ENCODE measurements at regions not wholly inside any gene's neighbourhood (a gene's known extent, or its start where the extent isn't known, plus 50 kb on each side); places are given as distances from the start of the nearest gene placed in this dataset.

DNA sequence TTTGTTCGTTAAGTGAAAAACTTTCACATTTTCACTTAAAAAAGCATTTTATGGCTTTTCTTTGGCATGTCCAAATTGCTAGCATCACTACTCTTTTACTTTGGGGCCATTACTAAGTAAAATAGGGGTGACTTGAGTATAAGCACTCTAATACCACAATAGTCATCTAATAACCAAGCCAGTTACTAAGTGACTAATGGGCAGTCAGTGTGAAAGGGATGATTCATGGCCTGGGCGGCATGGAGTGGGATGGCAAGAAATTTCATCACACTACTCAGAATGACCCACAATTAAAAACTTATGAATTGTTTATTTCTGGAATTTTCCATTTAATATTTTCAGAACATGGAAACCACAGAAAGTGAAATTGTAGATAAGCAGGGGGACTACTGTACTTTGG, 60.9 kb downstream of the BMP15 start:
- Histone ChIP-seq H3K9ac (replicated peaks in 1 of 4; ENCODE audit: extremely low read depth in 1 of 4, low read depth in 3 of 4, low read length in 3 of 4) (no peak overlapping the region), H2AFZ (ENCODE audit: low read length) (no peak overlapping the region), H3K27me3 (replicated peaks in 1 of 4; ENCODE audit: control insufficient read depth in 3 of 4, extremely low read depth in 1 of 4, insufficient read depth in 3 of 4, low read length in 3 of 4) (no peaks in the 10 kb centered on the region), H3K4me1 (replicated peaks in 1 of 4; ENCODE audit: control insufficient read depth in 3 of 4, insufficient read depth in 4 of 4, low read length in 3 of 4) (no peaks in the 10 kb centered on the region), H2BK20ac (ENCODE audit: low read length) (no peak overlapping the region), H3K4me2 (ENCODE audit: insufficient read depth in 1 of 2, low read depth in 2 of 2, low read length in 2 of 2) (no peak overlapping the region), H3K79me1 (ENCODE audit: low read depth, low read length) (no peaks in the 10 kb centered on the region), H2AK5ac (ENCODE audit: low read depth, low read length) (no peak overlapping the region), H3K79me2 (ENCODE audit: control insufficient read depth in 1 of 2, insufficient read depth in 2 of 2, low read length in 2 of 2) (no peaks in the 10 kb centered on the region), H3K14ac (ENCODE audit: insufficient read length) (no peak overlapping the region), H4K8ac (ENCODE audit: extremely low read depth, insufficient read depth, low read length) (no peak overlapping the region), H3K36me3 (ENCODE audit: control insufficient read depth in 2 of 4, insufficient read depth in 4 of 4, low read length in 3 of 4) (no peaks in the 10 kb centered on the region), H4K20me1 (replicated peaks in 1 of 2; ENCODE audit: control insufficient read depth in 1 of 2, insufficient read depth in 2 of 2, low read length in 2 of 2) (no peaks in the 10 kb centered on the region), H3K56ac (replicated peaks; ENCODE audit: insufficient read length, low read depth, low read length) (no peak overlapping the region), H2BK120ac (replicated peaks; ENCODE audit: low read depth, low read length) (no peak overlapping the region), H3K9me3 (ENCODE audit: insufficient read depth in 2 of 2, low read depth in 1 of 2, low read length in 1 of 2) (no peaks in the 10 kb centered on the region), H2BK5ac (ENCODE audit: low read depth, low read length) (no peak overlapping the region), H3K18ac (ENCODE audit: extremely low read depth, low read length) (no peak overlapping the region), H3K4me3 (ENCODE audit: extremely low read depth in 1 of 4, insufficient read depth in 2 of 4, low read depth in 3 of 4, low read length in 4 of 4) (no peak overlapping the region), H3K23me2 (ENCODE audit: low read depth, low read length) (no peaks in the 10 kb centered on the region), H3K27ac (ENCODE audit: low read depth, low read length) (no peak overlapping the region), H3K4ac (replicated peaks; ENCODE audit: insufficient read length, low read depth, low read length) (no peak overlapping the region), H4K91ac (replicated peaks; ENCODE audit: insufficient read length, low read length) (no peak overlapping the region), H3K23ac (ENCODE audit: insufficient read length) (no peak overlapping the region), H2BK15ac (ENCODE audit: low read length) (no peak overlapping the region), H2BK12ac (ENCODE audit: low read depth, low read length) (no peak overlapping the region), H4K5ac (ENCODE audit: insufficient read length, low read depth, low read length) (no peak overlapping the region)
- ChIA-PET POLR2A (ENCODE audit: partially characterized antibody) (no interaction called here), CTCF (ENCODE audit: partially characterized antibody) (interaction anchor here (1.8 kb wide), 1 partner anchor 17 kb away, joined by 6 read pairs; no protein-coding TSS in a partner anchor)
- FAIRE-seq (no peak), DNase-seq (ENCODE audit: low read depth in 1 of 2, low spot score in 2 of 2) (no peak)
- WGBS, 2 experiments (ENCODE audit: extremely low coverage in 1 of 2, insufficient coverage in 1 of 2, insufficient read length in 1 of 2, insufficient replicate concordance in 2 of 2, low coverage in 1 of 2, low lambda C conversion rate in 2 of 2, missing lambda C conversion rate in 1 of 2) = 100% methylated on average over 2 of the region's 2 CpGs; no CpG with 5 or more reads in 1 of the 2 experiments
- TF ChIP-seq SP2 (IDR thresholded peaks at IDR 0.05; ENCODE audit: low read length) (no peak), GABPA (IDR thresholded peaks at IDR 0.05; ENCODE audit: borderline replicate concordance, insufficient read depth, low read length) (no peak), SIN3A (conservative IDR thresholded peaks at IDR 0.05 in 1 of 2, IDR thresholded peaks at IDR 0.05 in 1 of 2; ENCODE audit: low read depth in 1 of 2, low read length in 2 of 2) (no peak), RBBP5 (IDR thresholded peaks at IDR 0.05; ENCODE audit: borderline replicate concordance, low read depth, low read length) (no peak), KDM5A (IDR thresholded peaks at IDR 0.05; ENCODE audit: low read length) (no peak), KDM4A (IDR thresholded peaks at IDR 0.05; ENCODE audit: low read depth, low read length, severe bottlenecking) (no peak), TEAD4 (IDR thresholded peaks at IDR 0.05; ENCODE audit: low read depth, low read length) (no peak), SUZ12 (IDR thresholded peaks at IDR 0.05; ENCODE audit: low read length) (no peak), KDM1A (IDR thresholded peaks at IDR 0.05; ENCODE audit: borderline replicate concordance, low read length) (no peak), RXRA (IDR thresholded peaks at IDR 0.05; ENCODE audit: insufficient read depth, low read depth, low read length) (no peak), RAD21 (IDR thresholded peaks at IDR 0.05 in 1 of 2, conservative IDR thresholded peaks at IDR 0.05 in 1 of 2; ENCODE audit: low read depth in 2 of 2, low read length in 2 of 2) (no peak), TAF1 (IDR thresholded peaks at IDR 0.05; ENCODE audit: low read depth, low read length) (no peak), YY1 (IDR thresholded peaks at IDR 0.05; ENCODE audit: low read depth, low read length) (no peak)
- TF ChIP-seq, protein P1, sequence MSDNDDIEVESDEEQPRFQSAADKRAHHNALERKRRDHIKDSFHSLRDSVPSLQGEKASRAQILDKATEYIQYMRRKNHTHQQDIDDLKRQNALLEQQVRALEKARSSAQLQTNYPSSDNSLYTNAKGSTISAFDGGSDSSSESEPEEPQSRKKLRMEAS (IDR thresholded peaks at IDR 0.05) = no peak

Measured in H1 (cell line).